AG09319 (cell line): ENCODE measurements at regions not wholly inside any gene's neighbourhood (a gene's known extent, or its start where the extent isn't known, plus 50 kb on each side); places are given as distances from the start of the nearest gene placed in this dataset.

Experiments used
- DNase-seq: peaks from one replicate; pipeline ENCODE4 v3.0.0-alpha.2; 2010; ENCODE audit warnings: low read depth; ENCODE audit errors: extremely low read depth
- TF ChIP-seq, protein P1 (sequence below): IDR thresholded peaks from 2 replicates; pipeline ENCODE4 v1.5.1; 2011; ENCODE audit warnings: low read depth, mild to moderate bottlenecking, inconsistent platforms, low read length, moderate library complexity

DNA sequence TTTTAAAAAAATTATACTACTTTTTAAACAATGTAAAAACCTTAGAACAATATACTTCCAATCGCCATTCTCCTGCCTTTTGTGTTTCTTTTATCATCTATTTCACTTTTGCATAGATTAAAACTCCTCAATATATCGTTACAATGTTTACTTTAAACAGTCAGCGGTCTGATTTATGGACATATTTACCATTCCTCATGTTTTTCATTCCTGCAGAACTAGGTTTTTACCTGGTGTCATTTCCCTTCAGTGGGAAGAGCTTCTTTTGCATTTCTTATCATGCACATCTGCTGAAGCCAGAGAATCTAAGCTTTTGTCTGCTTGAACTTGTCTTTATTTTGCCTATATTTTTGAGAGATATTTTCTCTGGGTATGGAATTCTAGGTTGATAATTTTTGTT, 277.4 kb upstream of the PLXNA2 start:
- TF ChIP-seq, protein P1, sequence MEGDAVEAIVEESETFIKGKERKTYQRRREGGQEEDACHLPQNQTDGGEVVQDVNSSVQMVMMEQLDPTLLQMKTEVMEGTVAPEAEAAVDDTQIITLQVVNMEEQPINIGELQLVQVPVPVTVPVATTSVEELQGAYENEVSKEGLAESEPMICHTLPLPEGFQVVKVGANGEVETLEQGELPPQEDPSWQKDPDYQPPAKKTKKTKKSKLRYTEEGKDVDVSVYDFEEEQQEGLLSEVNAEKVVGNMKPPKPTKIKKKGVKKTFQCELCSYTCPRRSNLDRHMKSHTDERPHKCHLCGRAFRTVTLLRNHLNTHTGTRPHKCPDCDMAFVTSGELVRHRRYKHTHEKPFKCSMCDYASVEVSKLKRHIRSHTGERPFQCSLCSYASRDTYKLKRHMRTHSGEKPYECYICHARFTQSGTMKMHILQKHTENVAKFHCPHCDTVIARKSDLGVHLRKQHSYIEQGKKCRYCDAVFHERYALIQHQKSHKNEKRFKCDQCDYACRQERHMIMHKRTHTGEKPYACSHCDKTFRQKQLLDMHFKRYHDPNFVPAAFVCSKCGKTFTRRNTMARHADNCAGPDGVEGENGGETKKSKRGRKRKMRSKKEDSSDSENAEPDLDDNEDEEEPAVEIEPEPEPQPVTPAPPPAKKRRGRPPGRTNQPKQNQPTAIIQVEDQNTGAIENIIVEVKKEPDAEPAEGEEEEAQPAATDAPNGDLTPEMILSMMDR = no peak
- DNase-seq = no peak

DNA sequence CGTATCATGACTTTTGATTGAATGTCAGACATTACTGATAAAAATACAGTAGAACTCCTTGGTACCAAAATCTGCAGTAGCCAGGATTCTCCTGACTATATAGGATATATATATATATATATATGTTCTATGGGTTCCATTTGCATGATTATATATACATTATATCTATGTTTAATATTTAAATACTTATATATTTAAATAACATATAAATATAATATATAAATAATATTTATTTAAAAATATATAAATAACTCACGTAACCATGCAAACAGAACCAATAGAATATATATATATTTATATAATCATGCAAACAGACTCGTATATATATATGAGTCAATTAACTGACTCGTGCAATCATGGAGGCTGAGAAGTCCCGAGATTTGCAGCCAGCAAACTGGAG, 278.8 kb upstream of the PLXNA2 start:
- TF ChIP-seq, protein P1 = no peak
- DNase-seq = no peak

DNA sequence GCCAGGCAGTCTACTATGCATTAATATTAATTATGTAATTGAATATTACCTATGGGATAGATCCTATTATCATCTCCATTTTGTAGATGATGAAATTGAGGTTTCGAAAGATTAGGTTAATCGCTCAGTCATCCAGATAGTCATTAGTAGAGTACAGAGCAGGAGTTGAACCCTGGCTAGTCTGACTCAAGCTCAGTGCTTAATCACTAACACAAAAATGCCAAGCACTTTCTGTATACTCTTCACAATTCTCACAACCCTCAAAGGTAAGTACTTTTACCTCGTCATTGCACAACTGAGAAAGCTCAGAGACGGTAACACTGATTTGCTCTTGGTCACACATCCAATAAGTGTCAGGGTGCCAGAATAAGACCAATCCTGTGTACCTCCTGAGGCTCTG, 280.2 kb upstream of the PLXNA2 start:
- no peak for DNase-seq
- TF ChIP-seq, protein P1 = no peak

DNA sequence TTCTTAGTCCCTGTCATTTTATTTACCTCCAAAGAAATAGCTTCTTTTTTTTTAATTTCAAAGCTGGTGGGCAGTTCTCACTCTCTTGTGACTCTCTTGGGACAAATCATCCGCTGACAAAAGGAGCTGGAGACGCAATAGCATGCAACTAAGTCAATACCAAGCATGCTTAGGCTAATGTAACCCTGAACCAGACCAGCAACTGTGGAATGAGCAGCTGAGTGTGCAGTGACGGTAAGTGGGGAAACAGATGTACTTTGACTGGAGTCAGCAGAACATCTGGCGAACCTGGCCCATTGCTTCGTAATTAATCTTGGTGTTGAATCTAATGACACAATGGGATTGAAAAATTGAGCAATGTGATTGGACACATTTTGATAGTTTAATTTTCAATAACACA, 280.7 kb upstream of the PLXNA2 start:
- DNase-seq = no peak
- TF ChIP-seq, protein P1 = no peak

DNA sequence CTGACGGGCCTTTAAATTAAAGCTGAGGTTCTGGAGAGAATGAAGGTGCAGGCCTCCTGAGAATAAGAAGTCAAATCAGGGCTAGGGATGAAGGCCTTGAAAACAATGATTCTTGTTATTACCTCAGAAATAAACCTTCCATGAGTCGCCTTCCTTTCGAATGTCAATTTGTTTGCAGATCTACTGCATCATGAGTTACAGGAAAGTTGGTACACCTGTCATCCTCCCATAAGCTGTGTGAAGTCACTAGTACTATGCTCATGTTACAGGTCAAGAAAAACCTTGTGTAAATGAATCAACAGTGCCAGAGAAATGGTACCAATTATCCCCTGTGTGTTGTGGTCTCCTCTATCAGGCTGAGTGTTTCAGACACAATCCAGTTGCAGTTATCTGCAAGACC, 281.2 kb upstream of the PLXNA2 start:
- no peak for DNase-seq
- TF ChIP-seq, protein P1 = no peak

DNA sequence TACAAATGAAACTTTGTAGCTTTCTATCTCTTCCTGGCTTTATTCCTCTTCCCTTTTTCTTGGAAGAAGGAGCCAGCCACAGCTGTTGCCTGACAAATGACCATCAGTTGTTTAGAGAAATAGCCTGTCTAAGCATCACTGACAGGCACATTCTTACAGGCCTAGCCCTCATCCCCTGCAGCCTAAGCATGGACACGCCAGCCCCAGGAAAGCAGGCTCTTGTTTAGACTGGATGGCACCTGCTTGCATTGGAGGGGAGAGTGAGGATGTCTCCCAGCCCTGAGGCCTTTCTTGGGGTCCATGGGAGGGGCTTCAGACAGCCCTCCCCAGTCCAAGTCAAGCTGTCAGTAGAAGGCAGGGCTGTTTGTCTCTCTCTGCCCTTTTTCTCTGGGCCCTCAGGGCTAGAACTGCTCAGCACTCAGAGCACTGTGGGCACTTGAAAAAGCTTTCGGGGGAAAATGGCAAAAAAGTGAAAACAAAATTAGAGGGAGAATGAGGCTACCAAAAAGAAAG, 282.5 kb upstream of the PLXNA2 start:
- TF ChIP-seq, protein P1 = no peak
- DNase-seq = no peak

DNA sequence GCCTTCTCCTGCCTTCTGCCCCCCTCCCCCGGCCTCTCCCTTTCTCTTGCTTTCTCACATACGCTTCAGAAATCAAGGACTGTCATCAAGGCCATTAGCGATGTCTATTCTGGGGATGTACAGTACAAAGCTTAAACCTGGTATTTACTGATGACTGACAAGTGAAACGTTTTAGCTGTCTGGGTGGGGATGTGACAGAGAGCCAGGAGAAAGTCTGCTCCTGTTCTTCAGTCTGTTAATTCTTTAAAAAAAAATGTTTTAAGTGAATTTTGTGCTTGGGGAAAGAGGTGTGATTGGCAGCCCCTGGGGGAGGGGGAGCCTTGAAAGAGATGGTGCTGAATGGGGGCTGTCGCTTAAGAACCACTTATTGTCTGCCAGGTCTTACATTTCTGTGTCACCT, 283.0 kb upstream of the PLXNA2 start:
- DNase-seq = no peak
- TF ChIP-seq, protein P1 = no peak
